ENCODE measurements at regions not wholly inside any gene's neighbourhood (a gene's known extent, or its start where the extent isn't known, plus 50 kb on each side); places are given as distances from the start of the nearest gene placed in this dataset.

GRCh38 chr13:61144834-61145593 lies 270.6 kb downstream of the PCDH20 start:
- TF ChIP-seq, protein P1, sequence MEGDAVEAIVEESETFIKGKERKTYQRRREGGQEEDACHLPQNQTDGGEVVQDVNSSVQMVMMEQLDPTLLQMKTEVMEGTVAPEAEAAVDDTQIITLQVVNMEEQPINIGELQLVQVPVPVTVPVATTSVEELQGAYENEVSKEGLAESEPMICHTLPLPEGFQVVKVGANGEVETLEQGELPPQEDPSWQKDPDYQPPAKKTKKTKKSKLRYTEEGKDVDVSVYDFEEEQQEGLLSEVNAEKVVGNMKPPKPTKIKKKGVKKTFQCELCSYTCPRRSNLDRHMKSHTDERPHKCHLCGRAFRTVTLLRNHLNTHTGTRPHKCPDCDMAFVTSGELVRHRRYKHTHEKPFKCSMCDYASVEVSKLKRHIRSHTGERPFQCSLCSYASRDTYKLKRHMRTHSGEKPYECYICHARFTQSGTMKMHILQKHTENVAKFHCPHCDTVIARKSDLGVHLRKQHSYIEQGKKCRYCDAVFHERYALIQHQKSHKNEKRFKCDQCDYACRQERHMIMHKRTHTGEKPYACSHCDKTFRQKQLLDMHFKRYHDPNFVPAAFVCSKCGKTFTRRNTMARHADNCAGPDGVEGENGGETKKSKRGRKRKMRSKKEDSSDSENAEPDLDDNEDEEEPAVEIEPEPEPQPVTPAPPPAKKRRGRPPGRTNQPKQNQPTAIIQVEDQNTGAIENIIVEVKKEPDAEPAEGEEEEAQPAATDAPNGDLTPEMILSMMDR (IDR thresholded peaks at IDR 0.05; ENCODE audit: low read depth, low read length, missing control alignments): no peak
- no peak for DNase-seq (ENCODE audit: low read depth)
- H3K4me3 ChIP-seq (ENCODE audit: low read depth, low read length): no peak overlapping the region

GRCh38 chr13:61144301-61144700 lies 271.3 kb downstream of the PCDH20 start:
- no peak overlapping the region for H3K4me3 ChIP-seq (ENCODE audit: low read depth, low read length)
- DNase-seq (ENCODE audit: low read depth): no peak
- TF ChIP-seq, protein P1 (IDR thresholded peaks at IDR 0.05; ENCODE audit: low read depth, low read length, missing control alignments): no peak

DNA sequence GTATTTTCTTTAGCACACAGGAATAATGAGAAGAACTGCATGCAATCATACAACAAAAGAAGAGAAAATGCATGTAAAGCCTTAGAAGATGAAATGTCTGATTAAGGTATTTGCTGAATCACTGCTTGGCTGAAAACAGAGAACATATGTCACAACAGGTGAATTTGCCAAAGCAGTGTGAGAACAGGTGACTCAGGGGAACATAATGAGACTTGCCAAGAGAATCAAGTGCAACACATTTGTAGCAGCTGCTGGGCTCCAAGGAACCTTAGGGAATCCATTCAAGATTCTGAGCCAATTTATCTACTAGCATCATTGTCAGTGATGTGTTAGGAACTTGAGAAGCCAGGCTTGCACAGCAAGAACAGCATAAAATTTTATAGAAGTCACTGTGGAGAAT lies 273.1 kb downstream of the PCDH20 start:
- TF ChIP-seq, protein P1 (IDR thresholded peaks at IDR 0.05; ENCODE audit: low read depth, low read length, missing control alignments): no peak
- DNase-seq (ENCODE audit: low read depth): no peak

DNA sequence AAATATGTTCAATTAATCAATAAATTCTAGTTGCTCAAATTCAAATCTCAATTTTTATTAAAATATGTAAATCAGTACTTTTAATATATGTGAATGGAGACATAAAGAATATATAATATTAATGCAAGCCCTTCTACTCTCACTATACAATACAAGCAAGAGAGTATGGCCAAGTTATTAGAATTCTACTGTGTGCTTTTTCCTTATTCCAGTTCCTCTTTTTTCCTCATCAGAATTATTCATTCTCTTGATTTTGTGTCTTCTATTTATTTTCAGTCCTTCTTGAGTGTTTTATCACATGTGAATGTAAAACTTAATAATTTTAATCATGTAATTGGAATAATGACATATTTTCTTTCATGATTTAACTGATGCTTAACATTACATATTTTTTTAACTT lies 276.8 kb downstream of the PCDH20 start:
- H3K4me3 ChIP-seq (ENCODE audit: low read depth, low read length): no peak overlapping the region
- TF ChIP-seq, protein P1 (IDR thresholded peaks at IDR 0.05; ENCODE audit: low read depth, low read length, missing control alignments): no peak
- DNase-seq (ENCODE audit: low read depth): no peak

More for the DNA sequence above, 273.1 kb downstream of the PCDH20 start:
- H3K4me3 ChIP-seq (ENCODE audit: low read depth, low read length): no peak overlapping the region

- no peak overlapping the region for H3K4me3 ChIP-seq (ENCODE audit: low read depth, low read length)
- no peak for DNase-seq (ENCODE audit: low read depth)
- TF ChIP-seq, protein P1 (IDR thresholded peaks at IDR 0.05; ENCODE audit: low read depth, low read length, missing control alignments): no peak
Observed at GRCh38 chr13:61136515-61136914, 279.1 kb downstream of the PCDH20 start.

- no peak for DNase-seq (ENCODE audit: low read depth)
- H3K4me3 ChIP-seq (ENCODE audit: low read depth, low read length): no peak overlapping the region
- TF ChIP-seq, protein P1 (IDR thresholded peaks at IDR 0.05; ENCODE audit: low read depth, low read length, missing control alignments): no peak
Observed at GRCh38 chr13:61136093-61136492, 279.6 kb downstream of the PCDH20 start.

- TF ChIP-seq, protein P1 (IDR thresholded peaks at IDR 0.05; ENCODE audit: low read depth, low read length, missing control alignments): no peak
- DNase-seq (ENCODE audit: low read depth): no peak
- H3K4me3 ChIP-seq (ENCODE audit: low read depth, low read length): no peak overlapping the region
Observed at GRCh38 chr13:61135583-61135982, 280.1 kb downstream of the PCDH20 start.
